NCI-H2107 treated with DMSO at 0.1 percent for 48 hours (cell line): ENCODE measurements at regions not wholly inside any gene's neighbourhood (a gene's known extent, or its start where the extent isn't known, plus 50 kb on each side); places are given as distances from the start of the nearest gene placed in this dataset.
"Not testable (repeated sequence)": the region's sequence is repeated elsewhere in the genome, so short reads cannot be mapped to it uniquely, and the experiment has no call there.

Experiments used
- DNase-seq: peaks from one replicate; lab custom pipeline; 2025; ENCODE audit not compliant: unreplicated experiment; lab: John Stamatoyannopoulos, UW

DNA sequence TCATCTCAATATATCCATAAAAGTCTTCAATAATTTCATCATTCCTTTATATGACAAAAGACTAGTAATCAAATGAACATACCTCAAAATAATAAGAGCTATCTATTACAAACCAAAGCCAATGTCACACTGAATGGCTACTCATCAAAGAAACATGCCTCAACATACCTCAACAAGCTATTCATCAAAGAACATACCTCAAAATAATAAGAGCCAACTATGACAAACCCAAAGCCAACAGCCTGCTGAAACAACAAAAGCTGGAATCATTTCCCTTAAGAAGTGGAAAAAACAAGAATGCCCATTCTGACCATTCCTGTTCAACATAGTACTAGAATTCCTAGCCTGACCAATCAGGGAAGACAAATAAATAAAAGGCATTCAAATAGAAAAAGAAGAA, 1373.7 kb downstream of the BRINP3 start:
- no peak for DNase-seq

GRCh38 chr1:189117072-189117770, 1360.4 kb downstream of the BRINP3 start:
- no peak for DNase-seq

- no peak for DNase-seq
Measured at GRCh38 chr1:189121941-189122340, 1355.7 kb downstream of the BRINP3 start.

GRCh38 chr1:189125694-189126093, 1352.0 kb downstream of the BRINP3 start:
- no peak for DNase-seq

- no peak for DNase-seq
Measured at GRCh38 chr1:189131576-189131975, 1346.1 kb downstream of the BRINP3 start.

DNA sequence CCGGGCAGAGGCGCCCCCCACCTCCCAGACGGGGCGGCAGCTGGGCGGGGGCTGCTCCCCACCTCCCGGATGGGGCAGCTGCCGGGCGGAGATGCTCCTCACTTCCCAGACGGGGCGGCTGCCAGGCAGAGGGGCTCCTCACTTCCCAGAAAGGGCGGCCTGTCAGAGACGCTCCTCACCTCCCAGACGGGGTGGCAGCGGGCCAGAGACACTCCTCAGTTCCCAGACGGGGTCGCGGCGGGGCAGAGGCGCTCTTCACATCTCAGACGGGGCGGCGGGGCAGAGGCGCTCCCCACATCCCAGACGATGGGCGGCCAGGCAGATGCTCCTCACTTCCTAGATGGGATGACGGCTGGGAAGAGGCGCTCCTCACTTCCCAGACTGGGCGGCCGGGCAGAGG, 1337.9 kb downstream of the BRINP3 start:
- DNase-seq, result not testable (repeated sequence)

GRCh38 chr1:189141056-189141455, 1336.6 kb downstream of the BRINP3 start:
- no peak for DNase-seq

GRCh38 chr1:189149547-189150375, 1327.9 kb downstream of the BRINP3 start:
- DNase-seq, result no peak

GRCh38 chr1:189150624-189151023, 1327.0 kb downstream of the BRINP3 start:
- DNase-seq, result no peak

- no peak for DNase-seq
Measured at GRCh38 chr1:189151361-189151760, 1326.3 kb downstream of the BRINP3 start.

DNA sequence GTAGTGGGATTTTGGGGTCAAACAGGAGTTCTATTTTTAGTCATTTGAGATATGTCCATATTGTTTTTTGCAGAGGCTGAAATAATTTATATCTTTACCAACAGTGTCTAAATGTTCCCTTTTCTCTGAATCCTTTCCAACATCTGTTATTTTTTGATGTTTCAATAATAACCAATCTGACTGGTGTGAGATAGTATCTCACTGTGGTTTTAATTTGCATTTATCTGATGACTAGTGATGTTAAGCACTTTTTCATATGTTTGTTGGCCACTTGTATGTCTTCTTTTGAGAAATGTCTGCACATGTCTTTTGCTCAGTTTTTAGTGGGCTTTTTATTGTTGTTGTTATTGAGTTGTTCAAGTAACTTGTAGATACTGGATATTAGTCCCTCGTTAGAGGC, 1325.0 kb downstream of the BRINP3 start:
- DNase-seq, result no peak

DNA sequence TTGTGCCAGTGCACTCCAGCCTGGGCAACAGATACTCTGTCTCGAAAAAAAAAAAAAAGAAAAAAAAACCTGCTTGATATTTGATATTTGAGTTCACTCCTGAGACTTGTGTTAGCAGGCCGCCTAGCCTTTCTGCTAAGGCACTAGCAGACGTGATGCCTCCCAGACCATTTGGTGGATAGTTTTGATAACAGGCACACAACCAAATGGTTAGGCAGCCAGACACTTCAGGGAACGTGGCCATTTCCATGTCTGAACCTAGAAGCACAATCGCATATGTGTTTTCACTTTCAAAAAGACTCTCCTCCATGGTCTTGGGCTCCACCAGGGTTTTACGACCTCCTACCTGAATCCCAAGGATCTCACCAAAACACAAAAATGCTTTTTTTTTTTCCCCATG, 1319.5 kb downstream of the BRINP3 start:
- no peak for DNase-seq

- no peak for DNase-seq
Measured at GRCh38 chr1:189175889-189176288, 1301.8 kb downstream of the BRINP3 start.

GRCh38 chr1:189180057-189180456, 1297.6 kb downstream of the BRINP3 start:
- DNase-seq, result no peak

- DNase-seq, result no peak
Measured at GRCh38 chr1:189185097-189185496, 1292.6 kb downstream of the BRINP3 start.

DNA sequence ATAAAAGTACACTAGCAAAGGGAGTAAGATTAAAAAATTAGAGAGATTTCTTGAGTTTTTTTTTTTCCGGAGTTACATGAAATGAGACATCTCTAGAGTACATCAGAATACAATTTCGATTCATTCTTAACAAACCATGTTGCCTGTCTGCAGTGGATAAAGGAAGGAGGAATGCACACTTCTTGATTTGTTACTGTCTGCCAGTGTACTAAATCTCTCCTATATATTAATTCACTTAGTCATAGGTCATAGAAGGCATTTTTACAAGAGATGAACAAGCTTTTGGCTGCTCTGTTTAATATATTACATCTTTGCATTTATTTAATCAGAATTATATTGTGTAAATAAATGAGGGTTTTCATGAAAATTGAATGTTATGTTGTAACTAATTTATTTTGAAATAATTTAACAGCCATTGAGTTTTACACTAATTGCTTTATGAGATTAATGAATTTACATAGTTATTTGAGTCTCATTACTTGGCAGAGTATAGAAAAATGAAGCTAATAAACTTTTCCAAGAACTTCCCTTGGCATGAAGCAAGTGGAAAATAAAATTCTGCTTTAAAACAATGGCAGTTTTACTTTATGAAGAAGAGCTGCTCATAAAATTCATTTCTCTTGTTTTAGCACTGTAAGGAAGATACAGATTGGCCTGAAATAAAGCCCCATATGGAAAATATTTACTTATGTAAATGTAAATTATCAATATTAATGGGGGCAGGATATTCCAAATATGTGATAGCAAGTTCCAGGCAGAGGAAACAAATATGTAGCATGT, 1284.7 kb downstream of the BRINP3 start:
- no peak for DNase-seq

- no peak for DNase-seq
Measured at GRCh38 chr1:189205863-189206262, 1271.8 kb downstream of the BRINP3 start.

DNA sequence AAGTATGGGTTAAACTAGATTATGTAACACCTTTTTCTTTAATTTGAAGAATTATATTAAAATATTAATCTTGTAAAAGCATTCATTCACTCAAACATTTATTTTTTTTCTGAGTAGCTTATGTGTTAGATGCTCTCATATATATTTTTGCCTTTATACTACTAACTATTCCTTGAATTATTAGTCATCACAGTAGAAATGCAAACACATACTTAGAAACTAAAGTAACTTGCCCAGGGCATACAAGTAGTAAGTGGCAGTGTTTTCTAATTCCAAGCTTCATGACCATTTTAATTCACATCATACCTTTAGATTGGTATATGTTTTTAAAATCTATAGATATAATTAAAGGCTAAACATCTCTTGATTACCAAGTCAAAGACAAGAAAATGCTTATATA, 1271.0 kb downstream of the BRINP3 start:
- DNase-seq, result no peak

DNA sequence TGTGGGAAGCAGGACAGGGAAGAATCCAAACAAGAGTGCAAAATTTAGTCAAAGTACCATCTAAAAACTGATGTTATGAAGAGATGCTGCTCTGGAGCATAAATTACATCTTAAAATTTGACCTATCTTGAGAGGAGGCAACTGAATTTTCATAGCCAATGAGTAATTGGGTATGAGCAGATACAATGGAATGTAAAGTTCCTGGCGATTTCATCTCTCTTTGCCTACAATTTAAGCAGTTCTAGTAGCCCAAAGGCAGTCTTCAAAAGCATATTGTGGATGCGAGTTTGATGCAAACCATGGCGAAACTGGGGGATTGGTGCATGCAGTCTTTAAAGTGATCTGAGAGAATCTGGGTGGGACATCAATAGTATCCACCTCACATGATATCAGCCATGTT, 1265.9 kb downstream of the BRINP3 start:
- DNase-seq, result no peak

DNA sequence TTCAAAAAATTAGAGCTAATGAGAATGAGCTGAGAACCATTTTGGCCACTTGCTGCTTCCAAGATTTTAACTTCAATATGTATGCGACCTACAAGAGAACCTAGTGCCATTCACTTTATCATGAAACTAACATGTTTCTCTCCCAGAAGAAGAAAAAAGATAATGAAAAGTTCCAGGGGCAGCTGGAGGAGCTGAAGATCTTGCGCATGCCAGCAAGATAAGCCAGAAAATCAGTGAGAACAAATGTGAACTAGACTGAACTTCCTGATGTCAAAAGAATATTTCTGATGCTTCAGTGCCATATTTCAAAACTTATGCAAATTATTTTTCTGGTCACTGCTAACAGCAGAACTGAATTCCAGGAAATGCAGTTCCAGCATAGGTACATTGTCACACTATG, 1265.1 kb downstream of the BRINP3 start:
- DNase-seq, result no peak

DNA sequence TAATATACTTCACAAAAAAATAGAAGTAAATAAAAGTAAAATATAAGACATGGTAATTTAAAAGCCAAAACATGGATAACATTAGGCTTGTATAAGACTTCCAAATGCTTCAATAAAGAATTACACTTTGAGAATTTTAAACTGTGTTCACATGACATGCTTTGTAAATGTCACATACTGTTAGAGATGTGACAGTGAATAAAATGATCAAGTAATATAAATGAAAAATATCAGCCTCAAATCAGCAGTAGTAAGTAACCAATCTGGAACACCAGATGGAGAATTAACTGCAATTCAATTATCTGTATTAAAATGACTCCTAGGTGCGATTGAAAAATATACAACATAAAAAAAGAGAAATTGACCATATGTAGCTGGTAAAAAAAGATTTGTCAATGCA, 1260.8 kb downstream of the BRINP3 start:
- DNase-seq, result no peak

- DNase-seq, result no peak
Measured at GRCh38 chr1:189217646-189218045, 1260.0 kb downstream of the BRINP3 start.
